Tibial nerve (tissue), 4 donors: ENCODE measurements at regions not wholly inside any gene's neighbourhood (a gene's known extent, or its start where the extent isn't known, plus 50 kb on each side); places are given as distances from the start of the nearest gene placed in this dataset.

ENCODE experiments used
- DNase-seq, 2 donors: peaks; one replicate each; pipeline ENCODE4 v3.0.0-alpha.2; 2019; ENCODE audit warnings: low spot score in 2 of 2
- H3K27ac ChIP-seq, 4 donors: fragments of 200-600 bp; sonication (generic) in 3 of 4; one replicate each; pipeline ENCODE4 v1.5.1; 2017 to 2019; ENCODE audit warnings: mild to moderate bottlenecking in 1 of 4
- H3K27me3 ChIP-seq, 2 donors: fragments of 200-600 bp; sonication (generic) in 1 of 2; one replicate each; pipeline versions ENCODE4 v1.5.1 to v1.6.0; 2017 to 2019
- H3K36me3 ChIP-seq, 3 donors: fragments of 200-600 bp; sonication (generic); one replicate each; pipeline ENCODE4 v1.5.1; 2018 to 2019
- H3K4me1 ChIP-seq, 4 donors: fragments of 200-600 bp; sonication (generic) in 3 of 4; one replicate each; pipeline ENCODE4 v1.5.1; 2017 to 2019
- H3K4me3 ChIP-seq, 4 donors: fragments of 200-600 bp; sonication (generic) in 3 of 4; one replicate each; pipeline ENCODE4 v1.5.1; 2017 to 2019; ENCODE audit warnings: mild to moderate bottlenecking in 1 of 4, moderate library complexity in 1 of 4
- H3K9me3 ChIP-seq, 4 donors: fragments of 200-600 bp; sonication (generic) in 3 of 4; one replicate each; pipeline ENCODE4 v1.5.1; 2017 to 2019
- EP300 ChIP-seq, 2 donors: sonication (generic); formaldehyde crosslinking; IDR thresholded peaks; one replicate each; pipeline ENCODE4 v1.6.1; 2017; ENCODE audit warnings: antibody characterized with exemption in 2 of 2, mild to moderate bottlenecking in 1 of 2
- POLR2A ChIP-seq, 2 donors: fragments of 450-650 bp; IDR thresholded peaks; one replicate each; pipeline ENCODE4 v1.6.1; 2017; ENCODE audit warnings: antibody characterized with exemption in 2 of 2, mild to moderate bottlenecking in 2 of 2, moderate library complexity in 2 of 2
- WGBS, 2 donors: methylation state at CpG; one replicate each; pipeline ENCODE4 v1.1.5; 2018; 5-methylcytosine and 5-hydroxymethylcytosine counted together
- TF ChIP-seq, protein P1 (sequence below), 5 experiments: fragments of 200-600 bp in 3 of 5; fragments of 450-650 bp in 2 of 5; sonication (generic) in 3 of 5; IDR thresholded peaks; one replicate each; pipeline ENCODE4 v1.5.1; 2016 to 2019; ENCODE audit warnings: antibody characterized with exemption in 5 of 5, mild to moderate bottlenecking in 3 of 5, moderate library complexity in 2 of 5

GRCh38 chr1:83717785-83718184 lies 281.1 kb downstream of the TTLL7 start:
- H3K9me3 ChIP-seq = no peaks in the 10 kb centered on the region
- WGBS, 2 donors = 92 to 96% methylated on average over 4 of the region's 4 CpGs
- H3K4me3 ChIP-seq = no peak overlapping the region
- H3K36me3 ChIP-seq = no peaks in the 10 kb centered on the region
- H3K27ac ChIP-seq = no peak overlapping the region
- no peaks in the 10 kb centered on the region for H3K27me3 ChIP-seq
- TF ChIP-seq, protein P1, sequence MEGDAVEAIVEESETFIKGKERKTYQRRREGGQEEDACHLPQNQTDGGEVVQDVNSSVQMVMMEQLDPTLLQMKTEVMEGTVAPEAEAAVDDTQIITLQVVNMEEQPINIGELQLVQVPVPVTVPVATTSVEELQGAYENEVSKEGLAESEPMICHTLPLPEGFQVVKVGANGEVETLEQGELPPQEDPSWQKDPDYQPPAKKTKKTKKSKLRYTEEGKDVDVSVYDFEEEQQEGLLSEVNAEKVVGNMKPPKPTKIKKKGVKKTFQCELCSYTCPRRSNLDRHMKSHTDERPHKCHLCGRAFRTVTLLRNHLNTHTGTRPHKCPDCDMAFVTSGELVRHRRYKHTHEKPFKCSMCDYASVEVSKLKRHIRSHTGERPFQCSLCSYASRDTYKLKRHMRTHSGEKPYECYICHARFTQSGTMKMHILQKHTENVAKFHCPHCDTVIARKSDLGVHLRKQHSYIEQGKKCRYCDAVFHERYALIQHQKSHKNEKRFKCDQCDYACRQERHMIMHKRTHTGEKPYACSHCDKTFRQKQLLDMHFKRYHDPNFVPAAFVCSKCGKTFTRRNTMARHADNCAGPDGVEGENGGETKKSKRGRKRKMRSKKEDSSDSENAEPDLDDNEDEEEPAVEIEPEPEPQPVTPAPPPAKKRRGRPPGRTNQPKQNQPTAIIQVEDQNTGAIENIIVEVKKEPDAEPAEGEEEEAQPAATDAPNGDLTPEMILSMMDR (IDR thresholded peaks at IDR 0.05) = no peak
- TF ChIP-seq EP300 (IDR thresholded peaks at IDR 0.05) = no peak
- no peak for TF ChIP-seq POLR2A (IDR thresholded peaks at IDR 0.05)
- no peaks in the 10 kb centered on the region for H3K4me1 ChIP-seq
- no peak for DNase-seq

DNA sequence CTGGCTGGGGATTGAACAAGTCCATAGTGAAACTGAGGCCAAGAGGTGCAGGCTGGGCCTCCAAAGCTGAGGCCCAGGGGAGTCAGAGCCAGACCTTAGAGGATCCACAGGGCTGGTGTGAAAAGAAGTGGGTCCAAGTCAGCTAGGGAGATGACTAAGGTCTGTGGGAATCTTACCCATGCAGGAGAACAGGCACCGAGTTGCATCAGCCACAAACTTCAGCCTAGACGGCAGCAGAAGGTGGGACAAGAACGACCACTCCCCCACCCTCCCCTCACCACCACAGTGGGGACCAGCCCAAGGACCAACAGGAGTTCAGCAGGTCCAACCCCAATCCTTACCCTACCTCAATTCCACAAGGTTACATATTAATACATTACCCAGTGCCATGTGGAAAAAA lies 282.3 kb downstream of the TTLL7 start:
- no peaks in the 10 kb centered on the region for H3K9me3 ChIP-seq
- WGBS, 2 donors = 83 to 86% methylated on average over 3 of the region's 3 CpGs
- H3K27me3 ChIP-seq = no peaks in the 10 kb centered on the region
- TF ChIP-seq POLR2A (IDR thresholded peaks at IDR 0.05) = no peak
- TF ChIP-seq EP300 (IDR thresholded peaks at IDR 0.05) = no peak
- TF ChIP-seq, protein P1 (IDR thresholded peaks at IDR 0.05) = no peak
- H3K4me1 ChIP-seq = no peaks in the 10 kb centered on the region
- H3K4me3 ChIP-seq = no peak overlapping the region
- H3K27ac ChIP-seq = no peak overlapping the region
- H3K36me3 ChIP-seq = no peaks in the 10 kb centered on the region
- DNase-seq = no peak

- Histone ChIP-seq H3K9me3 (no peaks in the 10 kb centered on the region), H3K4me1 (no peaks in the 10 kb centered on the region), H3K27ac (no peak overlapping the region), H3K27me3 (no peaks in the 10 kb centered on the region), H3K36me3 (no peaks in the 10 kb centered on the region), H3K4me3 (no peak overlapping the region)
- 91 to 100% methylated on average over 1 of the region's 1 CpG for WGBS, 2 donors
- TF ChIP-seq POLR2A (IDR thresholded peaks at IDR 0.05) (no peak), EP300 (IDR thresholded peaks at IDR 0.05) (no peak)
- TF ChIP-seq, protein P1 (IDR thresholded peaks at IDR 0.05) = no peak
- no peak for DNase-seq
Observed at GRCh38 chr1:83715550-83715949, 283.4 kb downstream of the TTLL7 start.

DNA sequence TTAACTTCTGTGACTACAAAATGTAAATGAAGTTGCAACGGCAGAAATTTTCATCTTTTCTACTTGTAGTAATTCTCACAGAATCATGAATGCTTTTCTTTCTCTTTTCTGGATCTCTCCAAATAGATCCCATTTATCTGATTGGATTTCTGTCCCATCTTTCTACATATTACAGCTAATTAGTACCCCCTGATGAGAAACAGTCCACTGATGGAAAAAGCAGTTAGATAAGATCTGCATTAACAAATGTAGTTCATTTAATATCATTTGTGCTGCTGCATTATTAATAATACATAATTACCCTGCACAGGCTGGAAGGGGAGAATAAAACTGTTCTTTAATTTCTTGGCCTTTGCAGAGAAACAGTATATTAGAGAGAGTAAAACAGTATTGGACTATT lies 289.3 kb downstream of the TTLL7 start:
- 74 to 79% methylated on average over 1 of the region's 1 CpG for WGBS, 2 donors
- Histone ChIP-seq H3K27ac (no peak overlapping the region), H3K9me3 (no peaks in the 10 kb centered on the region), H3K27me3 (no peaks in the 10 kb centered on the region), H3K36me3 (no peaks in the 10 kb centered on the region), H3K4me1 (no peaks in the 10 kb centered on the region), H3K4me3 (no peak overlapping the region)
- no peak for TF ChIP-seq POLR2A (IDR thresholded peaks at IDR 0.05)
- DNase-seq = no peak

GRCh38 chr1:83706354-83706938 lies 292.5 kb downstream of the TTLL7 start:
- H3K27me3 ChIP-seq = no peaks in the 10 kb centered on the region
- H3K27ac ChIP-seq = no peak overlapping the region
- H3K4me1 ChIP-seq = no peaks in the 10 kb centered on the region
- TF ChIP-seq, protein P1 (IDR thresholded peaks at IDR 0.05) = no peak
- TF ChIP-seq POLR2A (IDR thresholded peaks at IDR 0.05) (no peak), EP300 (IDR thresholded peaks at IDR 0.05) (no peak)
- WGBS, 2 donors = 66 to 69% methylated on average over 3 of the region's 3 CpGs
- no peak overlapping the region for H3K4me3 ChIP-seq
- DNase-seq = no peak
- H3K36me3 ChIP-seq = no peaks in the 10 kb centered on the region
- H3K9me3 ChIP-seq = no peaks in the 10 kb centered on the region

GRCh38 chr1:83705091-83705490 lies 293.8 kb downstream of the TTLL7 start:
- TF ChIP-seq EP300 (IDR thresholded peaks at IDR 0.05) (no peak), POLR2A (IDR thresholded peaks at IDR 0.05) (no peak)
- TF ChIP-seq, protein P1 (IDR thresholded peaks at IDR 0.05) = no peak

More at GRCh38 chr1:83705091-83705490, 293.8 kb downstream of the TTLL7 start:
- 72 to 83% methylated on average over 1 of the region's 1 CpG for WGBS, 2 donors
- no peaks in the 10 kb centered on the region for H3K9me3 ChIP-seq
- DNase-seq = no peak
- no peaks in the 10 kb centered on the region for H3K27me3 ChIP-seq
- no peaks in the 10 kb centered on the region for H3K4me1 ChIP-seq
- H3K27ac ChIP-seq = no peak overlapping the region
- no peak overlapping the region for H3K4me3 ChIP-seq
- no peaks in the 10 kb centered on the region for H3K36me3 ChIP-seq
